ENCODE measurements at regions not wholly inside any gene's neighbourhood (a gene's known extent, or its start where the extent isn't known, plus 50 kb on each side); places are given as distances from the start of the nearest gene placed in this dataset.

DNA sequence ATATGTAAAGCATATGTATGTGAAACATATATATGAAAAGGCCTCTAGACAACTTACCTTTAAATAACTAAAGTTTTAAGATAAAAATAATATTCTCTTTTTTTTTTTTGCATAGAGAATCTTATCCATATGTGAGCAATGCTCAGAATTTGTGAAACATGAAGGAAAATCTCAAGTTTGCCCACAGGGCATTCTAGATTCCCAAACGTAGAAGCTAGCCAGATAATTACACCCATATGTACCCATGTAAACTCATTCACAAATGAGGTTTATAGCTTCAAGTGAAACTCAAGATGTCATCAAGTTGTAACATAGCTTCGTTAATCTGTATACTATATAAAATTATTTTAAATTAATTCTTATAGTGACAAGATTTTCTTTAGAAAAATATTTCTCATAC is 537.3 kb upstream of the NR2F2 start:
- no peak overlapping the region for H3K4me3 ChIP-seq (ENCODE audit: low read length in 2 of 2)

DNA sequence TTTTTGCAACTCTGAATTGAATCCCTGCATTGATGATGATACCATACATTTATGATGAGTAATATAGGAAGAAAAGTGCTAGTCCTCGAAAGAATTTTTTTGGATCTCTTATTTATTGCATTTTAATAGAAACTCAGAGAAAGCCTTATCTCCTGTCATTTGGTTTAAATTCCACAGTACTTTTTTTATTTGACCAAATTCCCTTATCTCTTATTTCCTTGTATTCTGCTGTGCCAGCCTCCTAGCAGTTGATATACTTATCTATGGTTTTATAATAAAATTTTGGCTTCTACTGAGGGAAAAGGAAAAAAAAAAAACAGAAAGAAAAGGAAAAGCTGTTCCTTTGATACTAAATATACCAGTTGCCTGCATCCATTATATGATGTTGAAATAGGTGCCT is 535.1 kb upstream of the NR2F2 start:
- Histone ChIP-seq H3K4me1 (ENCODE audit: control insufficient read depth, insufficient read depth, low read length) (no peaks in the 10 kb centered on the region), H3K9ac (ENCODE audit: low read length in 2 of 2) (no peak overlapping the region), H3K36me3 (ENCODE audit: control insufficient read depth in 2 of 2, insufficient read depth in 2 of 2, low read length in 2 of 2) (no peaks in the 10 kb centered on the region), H3K4me3 (ENCODE audit: low read length in 2 of 2) (no peak overlapping the region), H3K27me3 (ENCODE audit: control insufficient read depth in 1 of 2, insufficient read depth in 2 of 2, low read length in 2 of 2) (no peaks in the 10 kb centered on the region), H3K27ac (ENCODE audit: low read length) (no peak overlapping the region), H3K9me3 (ENCODE audit: control insufficient read depth in 2 of 2, low read length in 2 of 2) (no peaks in the 10 kb centered on the region)

More for the DNA sequence above, 537.3 kb upstream of the NR2F2 start:
- Histone ChIP-seq H3K9me3 (ENCODE audit: control insufficient read depth in 2 of 2, low read length in 2 of 2) (no peaks in the 10 kb centered on the region), H3K36me3 (ENCODE audit: control insufficient read depth in 2 of 2, insufficient read depth in 2 of 2, low read length in 2 of 2) (no peaks in the 10 kb centered on the region), H3K27ac (ENCODE audit: low read length) (no peak overlapping the region), H3K4me1 (ENCODE audit: control insufficient read depth, insufficient read depth, low read length) (no peaks in the 10 kb centered on the region), H3K9ac (ENCODE audit: low read length in 2 of 2) (no peak overlapping the region), H3K27me3 (ENCODE audit: control insufficient read depth in 1 of 2, insufficient read depth in 2 of 2, low read length in 2 of 2) (no peaks in the 10 kb centered on the region)

DNA sequence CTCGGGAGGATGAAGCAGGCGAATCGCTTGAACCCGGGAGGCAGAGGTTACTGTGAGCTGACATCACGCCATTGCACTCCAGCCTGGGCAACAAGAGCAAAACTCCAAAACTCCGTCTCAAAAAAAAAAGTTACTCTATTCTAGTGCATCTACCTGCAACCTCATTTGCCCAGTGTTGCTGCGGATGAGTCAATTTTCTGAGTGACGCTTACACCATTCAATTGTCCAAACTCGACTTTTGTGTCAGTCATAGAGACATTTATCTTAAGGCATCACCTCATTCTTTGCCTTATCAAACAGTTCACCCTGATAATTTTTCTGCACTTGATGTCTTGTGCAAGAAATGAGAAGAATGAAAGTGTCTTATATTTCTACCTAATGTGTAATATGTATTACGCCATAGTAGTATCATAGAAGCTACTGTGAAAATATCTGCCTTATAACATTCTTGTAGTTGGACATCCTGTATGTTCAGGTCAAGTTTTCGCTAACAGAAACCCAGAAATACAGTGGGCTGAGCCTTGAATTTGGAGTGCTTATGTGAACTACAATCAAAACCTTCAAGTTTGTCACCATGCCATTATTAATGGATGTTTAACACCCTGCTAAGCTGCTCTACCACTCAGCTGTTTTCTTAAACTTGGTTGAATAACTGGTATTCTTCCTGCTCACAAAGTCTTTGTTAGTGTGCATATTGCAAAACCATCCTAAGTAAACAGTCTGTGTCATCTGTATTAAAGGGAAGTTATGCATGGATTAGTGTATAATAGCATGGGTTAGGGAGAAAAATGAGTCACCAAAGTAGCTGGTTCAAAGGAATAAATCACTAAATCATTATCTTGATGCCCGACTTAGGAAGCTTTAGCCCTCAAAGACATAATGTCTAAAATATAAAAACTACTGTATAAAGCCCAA is 531.0 kb upstream of the NR2F2 start:
- Histone ChIP-seq H3K9me3 (ENCODE audit: control insufficient read depth in 2 of 2, low read length in 2 of 2) (no peaks in the 10 kb centered on the region), H3K9ac (ENCODE audit: low read length in 2 of 2) (no peak overlapping the region)

GRCh38 chr15:95804484-95804883 is 526.0 kb upstream of the NR2F2 start:
- Histone ChIP-seq H3K36me3 (ENCODE audit: control insufficient read depth in 2 of 2, insufficient read depth in 2 of 2, low read length in 2 of 2) (no peaks in the 10 kb centered on the region), H3K9ac (ENCODE audit: low read length in 2 of 2) (no peak overlapping the region), H3K4me3 (ENCODE audit: low read length in 2 of 2) (no peak overlapping the region), H3K27ac (ENCODE audit: low read length) (no peak overlapping the region), H3K27me3 (ENCODE audit: control insufficient read depth in 1 of 2, insufficient read depth in 2 of 2, low read length in 2 of 2) (no peaks in the 10 kb centered on the region), H3K4me1 (ENCODE audit: control insufficient read depth, insufficient read depth, low read length) (no peaks in the 10 kb centered on the region), H3K9me3 (ENCODE audit: control insufficient read depth in 2 of 2, low read length in 2 of 2) (no peaks in the 10 kb centered on the region)

More for the DNA sequence above, 531.0 kb upstream of the NR2F2 start:
- H3K27me3 ChIP-seq (ENCODE audit: control insufficient read depth in 1 of 2, insufficient read depth in 2 of 2, low read length in 2 of 2): no peaks in the 10 kb centered on the region
- H3K36me3 ChIP-seq (ENCODE audit: control insufficient read depth in 2 of 2, insufficient read depth in 2 of 2, low read length in 2 of 2): no peaks in the 10 kb centered on the region
- no peak overlapping the region for H3K4me3 ChIP-seq (ENCODE audit: low read length in 2 of 2)
- H3K27ac ChIP-seq (ENCODE audit: low read length): no peak overlapping the region
- no peaks in the 10 kb centered on the region for H3K4me1 ChIP-seq (ENCODE audit: control insufficient read depth, insufficient read depth, low read length)

GRCh38 chr15:95812491-95812890 is 518.0 kb upstream of the NR2F2 start:
- Histone ChIP-seq H3K36me3 (ENCODE audit: control insufficient read depth in 2 of 2, insufficient read depth in 2 of 2, low read length in 2 of 2) (no peaks in the 10 kb centered on the region), H3K4me1 (ENCODE audit: control insufficient read depth, insufficient read depth, low read length) (no peaks in the 10 kb centered on the region), H3K4me3 (ENCODE audit: low read length in 2 of 2) (no peak overlapping the region), H3K27ac (ENCODE audit: low read length) (no peak overlapping the region), H3K9ac (ENCODE audit: low read length in 2 of 2) (no peak overlapping the region), H3K27me3 (ENCODE audit: control insufficient read depth in 1 of 2, insufficient read depth in 2 of 2, low read length in 2 of 2) (no peaks in the 10 kb centered on the region), H3K9me3 (ENCODE audit: control insufficient read depth in 2 of 2, low read length in 2 of 2) (no peaks in the 10 kb centered on the region)

GRCh38 chr15:95814908-95815307 is 515.6 kb upstream of the NR2F2 start:
- Histone ChIP-seq H3K9me3 (ENCODE audit: control insufficient read depth in 2 of 2, low read length in 2 of 2) (no peaks in the 10 kb centered on the region), H3K36me3 (ENCODE audit: control insufficient read depth in 2 of 2, insufficient read depth in 2 of 2, low read length in 2 of 2) (no peaks in the 10 kb centered on the region), H3K4me3 (ENCODE audit: low read length in 2 of 2) (no peak overlapping the region), H3K9ac (ENCODE audit: low read length in 2 of 2) (no peak overlapping the region), H3K27me3 (ENCODE audit: control insufficient read depth in 1 of 2, insufficient read depth in 2 of 2, low read length in 2 of 2) (no peaks in the 10 kb centered on the region), H3K27ac (ENCODE audit: low read length) (no peak overlapping the region), H3K4me1 (ENCODE audit: control insufficient read depth, insufficient read depth, low read length) (no peaks in the 10 kb centered on the region)

GRCh38 chr15:95816591-95816990 is 513.9 kb upstream of the NR2F2 start:
- H3K4me1 ChIP-seq (ENCODE audit: control insufficient read depth, insufficient read depth, low read length): no peaks in the 10 kb centered on the region
- H3K9me3 ChIP-seq (ENCODE audit: control insufficient read depth in 2 of 2, low read length in 2 of 2): no peaks in the 10 kb centered on the region
- no peaks in the 10 kb centered on the region for H3K36me3 ChIP-seq (ENCODE audit: control insufficient read depth in 2 of 2, insufficient read depth in 2 of 2, low read length in 2 of 2)
- no peaks in the 10 kb centered on the region for H3K27me3 ChIP-seq (ENCODE audit: control insufficient read depth in 1 of 2, insufficient read depth in 2 of 2, low read length in 2 of 2)
- no peak overlapping the region for H3K4me3 ChIP-seq (ENCODE audit: low read length in 2 of 2)
- H3K27ac ChIP-seq (ENCODE audit: low read length): no peak overlapping the region
- H3K9ac ChIP-seq (ENCODE audit: low read length in 2 of 2): no peak overlapping the region

GRCh38 chr15:95822961-95823360 is 507.5 kb upstream of the NR2F2 start:
- Histone ChIP-seq H3K9ac (ENCODE audit: low read length in 2 of 2) (no peak overlapping the region), H3K36me3 (ENCODE audit: control insufficient read depth in 2 of 2, insufficient read depth in 2 of 2, low read length in 2 of 2) (no peaks in the 10 kb centered on the region), H3K27ac (ENCODE audit: low read length) (no peak overlapping the region), H3K27me3 (ENCODE audit: control insufficient read depth in 1 of 2, insufficient read depth in 2 of 2, low read length in 2 of 2) (no peaks in the 10 kb centered on the region), H3K4me3 (ENCODE audit: low read length in 2 of 2) (no peak overlapping the region), H3K9me3 (ENCODE audit: control insufficient read depth in 2 of 2, low read length in 2 of 2) (no peaks in the 10 kb centered on the region), H3K4me1 (ENCODE audit: control insufficient read depth, insufficient read depth, low read length) (no peaks in the 10 kb centered on the region)

- Histone ChIP-seq H3K4me3 (ENCODE audit: low read length in 2 of 2) (no peak overlapping the region), H3K27me3 (ENCODE audit: control insufficient read depth in 1 of 2, insufficient read depth in 2 of 2, low read length in 2 of 2) (no peaks in the 10 kb centered on the region), H3K4me1 (ENCODE audit: control insufficient read depth, insufficient read depth, low read length) (no peaks in the 10 kb centered on the region), H3K9me3 (ENCODE audit: control insufficient read depth in 2 of 2, low read length in 2 of 2) (no peaks in the 10 kb centered on the region), H3K9ac (ENCODE audit: low read length in 2 of 2) (no peak overlapping the region), H3K36me3 (ENCODE audit: control insufficient read depth in 2 of 2, insufficient read depth in 2 of 2, low read length in 2 of 2) (no peaks in the 10 kb centered on the region), H3K27ac (ENCODE audit: low read length) (no peak overlapping the region)
These were observed 505.3 kb upstream of the NR2F2 start for GRCh38 chr15:95825208-95825607.

DNA sequence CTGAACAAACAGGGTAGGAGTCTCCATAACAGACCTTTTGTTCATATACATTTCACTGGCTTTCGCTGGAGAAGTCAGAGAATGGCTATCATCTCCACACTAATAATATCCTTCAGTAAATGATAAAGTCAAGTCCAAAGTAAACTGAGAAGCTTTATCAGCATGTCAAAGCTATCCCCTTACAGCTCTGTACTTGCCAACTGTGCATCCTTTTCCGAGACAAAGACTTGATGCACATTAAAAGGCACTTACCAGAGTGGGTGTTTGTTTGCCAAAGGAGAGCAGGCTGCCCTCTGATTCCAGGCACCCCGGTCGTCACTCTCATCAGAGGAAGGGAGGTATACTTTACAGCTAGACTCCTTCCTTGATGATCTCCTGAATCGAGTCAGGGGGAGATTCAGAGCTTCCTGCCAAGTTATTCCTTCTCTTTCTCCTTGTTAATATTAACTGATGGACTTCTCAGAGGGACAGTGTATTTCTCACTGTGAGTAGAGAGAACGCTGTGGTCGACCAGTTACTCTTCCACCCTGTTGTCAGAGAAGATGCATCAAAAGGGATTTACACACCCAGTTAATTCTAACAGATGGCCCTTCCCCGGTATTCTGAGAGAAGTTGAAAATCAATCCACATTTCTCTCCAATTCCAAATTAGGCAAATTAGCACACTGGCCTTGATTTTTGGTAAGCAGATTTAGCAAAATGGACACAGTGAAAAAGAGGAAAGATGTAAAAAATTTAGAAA is 504.7 kb upstream of the NR2F2 start:
- no peak overlapping the region for H3K27ac ChIP-seq (ENCODE audit: low read length)
- H3K36me3 ChIP-seq (ENCODE audit: control insufficient read depth in 2 of 2, insufficient read depth in 2 of 2, low read length in 2 of 2): no peaks in the 10 kb centered on the region
- H3K4me3 ChIP-seq (ENCODE audit: low read length in 2 of 2): no peak overlapping the region

More for the DNA sequence above, 504.7 kb upstream of the NR2F2 start:
- no peak overlapping the region for H3K9ac ChIP-seq (ENCODE audit: low read length in 2 of 2)
- H3K9me3 ChIP-seq (ENCODE audit: control insufficient read depth in 2 of 2, low read length in 2 of 2): no peaks in the 10 kb centered on the region
- H3K4me1 ChIP-seq (ENCODE audit: control insufficient read depth, insufficient read depth, low read length): no peaks in the 10 kb centered on the region
- no peaks in the 10 kb centered on the region for H3K27me3 ChIP-seq (ENCODE audit: control insufficient read depth in 1 of 2, insufficient read depth in 2 of 2, low read length in 2 of 2)
